ENCODE measurements at regions not wholly inside any gene's neighbourhood (a gene's known extent, or its start where the extent isn't known, plus 50 kb on each side); places are given as distances from the start of the nearest gene placed in this dataset.

DNA sequence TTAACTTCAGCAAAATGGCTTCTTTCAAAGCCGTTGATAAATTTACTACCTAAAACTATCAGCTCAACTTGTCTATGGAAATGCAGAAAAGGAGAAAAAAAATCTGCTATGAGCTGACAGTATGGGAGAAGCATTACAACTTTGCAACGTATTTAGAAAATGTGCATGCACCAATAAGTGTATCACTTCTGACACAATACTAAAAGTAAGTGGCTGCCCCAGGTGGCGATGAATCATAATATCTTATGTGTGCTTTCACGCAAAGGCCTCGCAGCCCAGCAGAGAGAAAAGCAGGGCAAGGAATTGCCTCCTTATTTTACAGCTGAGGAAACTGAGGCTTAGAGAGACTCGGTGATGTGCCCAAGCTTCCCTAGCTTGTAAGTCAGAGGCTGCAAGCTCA lies 101.8 kb downstream of the SALL1 start:
- POLR2A ChIA-PET, result no interaction called here
- no peak for ATAC-seq
- peaks cover 10% of the 10 kb centered on the region; the same call in 1 of the 2 replicates for H3K9me3 Mint-ChIP-seq
- CTCF ChIA-PET, result interaction anchor here (0.6 to 4.5 kb wide), 13 partner anchors 9 to 1653 kb away, joined by 3 to 23 read pairs (median 4); partner anchors contain the start of gene CYLD
- no peak overlapping the region for H3K27ac Mint-ChIP-seq
- H3K27me3 Mint-ChIP-seq (ENCODE audit: low read depth), result no peaks in the 10 kb centered on the region
- H3K4me1 Mint-ChIP-seq, result peaks cover 9% of the 10 kb centered on the region; the same call in 1 of the 2 replicates
- no peak for DNase-seq (ENCODE audit: low spot score)
- TF ChIP-seq ZNF263 (CRISPR knock-in tag; IDR thresholded peaks at IDR 0.05; ENCODE audit: low read depth), result no peak
- no peak for TF ChIP-seq ESRRA (CRISPR knock-in tag; IDR thresholded peaks at IDR 0.05; ENCODE audit: borderline replicate concordance)
- TF ChIP-seq, protein P1, sequence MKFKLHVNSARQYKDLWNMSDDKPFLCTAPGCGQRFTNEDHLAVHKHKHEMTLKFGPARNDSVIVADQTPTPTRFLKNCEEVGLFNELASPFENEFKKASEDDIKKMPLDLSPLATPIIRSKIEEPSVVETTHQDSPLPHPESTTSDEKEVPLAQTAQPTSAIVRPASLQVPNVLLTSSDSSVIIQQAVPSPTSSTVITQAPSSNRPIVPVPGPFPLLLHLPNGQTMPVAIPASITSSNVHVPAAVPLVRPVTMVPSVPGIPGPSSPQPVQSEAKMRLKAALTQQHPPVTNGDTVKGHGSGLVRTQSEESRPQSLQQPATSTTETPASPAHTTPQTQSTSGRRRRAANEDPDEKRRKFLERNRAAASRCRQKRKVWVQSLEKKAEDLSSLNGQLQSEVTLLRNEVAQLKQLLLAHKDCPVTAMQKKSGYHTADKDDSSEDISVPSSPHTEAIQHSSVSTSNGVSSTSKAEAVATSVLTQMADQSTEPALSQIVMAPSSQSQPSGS (CRISPR knock-in tag; IDR thresholded peaks at IDR 0.05; ENCODE audit: borderline replicate concordance, low read depth), result no peak
- TF ChIP-seq, protein P2, sequence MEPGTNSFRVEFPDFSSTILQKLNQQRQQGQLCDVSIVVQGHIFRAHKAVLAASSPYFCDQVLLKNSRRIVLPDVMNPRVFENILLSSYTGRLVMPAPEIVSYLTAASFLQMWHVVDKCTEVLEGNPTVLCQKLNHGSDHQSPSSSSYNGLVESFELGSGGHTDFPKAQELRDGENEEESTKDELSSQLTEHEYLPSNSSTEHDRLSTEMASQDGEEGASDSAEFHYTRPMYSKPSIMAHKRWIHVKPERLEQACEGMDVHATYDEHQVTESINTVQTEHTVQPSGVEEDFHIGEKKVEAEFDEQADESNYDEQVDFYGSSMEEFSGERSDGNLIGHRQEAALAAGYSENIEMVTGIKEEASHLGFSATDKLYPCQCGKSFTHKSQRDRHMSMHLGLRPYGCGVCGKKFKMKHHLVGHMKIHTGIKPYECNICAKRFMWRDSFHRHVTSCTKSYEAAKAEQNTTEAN (CRISPR knock-in tag; IDR thresholded peaks at IDR 0.05), result no peak
- TF ChIP-seq OVOL2 (CRISPR knock-in tag; IDR thresholded peaks at IDR 0.05; ENCODE audit: borderline replicate concordance), result no peak
- TF ChIP-seq, protein P3, sequence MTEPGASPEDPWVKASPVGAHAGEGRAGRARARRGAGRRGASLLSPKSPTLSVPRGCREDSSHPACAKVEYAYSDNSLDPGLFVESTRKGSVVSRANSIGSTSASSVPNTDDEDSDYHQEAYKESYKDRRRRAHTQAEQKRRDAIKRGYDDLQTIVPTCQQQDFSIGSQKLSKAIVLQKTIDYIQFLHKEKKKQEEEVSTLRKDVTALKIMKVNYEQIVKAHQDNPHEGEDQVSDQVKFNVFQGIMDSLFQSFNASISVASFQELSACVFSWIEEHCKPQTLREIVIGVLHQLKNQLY (CRISPR knock-in tag; IDR thresholded peaks at IDR 0.05), result no peak
- no peak for TF ChIP-seq FOXK1 (CRISPR knock-in tag; IDR thresholded peaks at IDR 0.05)
- TF ChIP-seq TEAD4 (CRISPR knock-in tag; IDR thresholded peaks at IDR 0.05), result no peak
- TF ChIP-seq, protein P4, sequence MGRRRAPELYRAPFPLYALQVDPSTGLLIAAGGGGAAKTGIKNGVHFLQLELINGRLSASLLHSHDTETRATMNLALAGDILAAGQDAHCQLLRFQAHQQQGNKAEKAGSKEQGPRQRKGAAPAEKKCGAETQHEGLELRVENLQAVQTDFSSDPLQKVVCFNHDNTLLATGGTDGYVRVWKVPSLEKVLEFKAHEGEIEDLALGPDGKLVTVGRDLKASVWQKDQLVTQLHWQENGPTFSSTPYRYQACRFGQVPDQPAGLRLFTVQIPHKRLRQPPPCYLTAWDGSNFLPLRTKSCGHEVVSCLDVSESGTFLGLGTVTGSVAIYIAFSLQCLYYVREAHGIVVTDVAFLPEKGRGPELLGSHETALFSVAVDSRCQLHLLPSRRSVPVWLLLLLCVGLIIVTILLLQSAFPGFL (CRISPR knock-in tag; IDR thresholded peaks at IDR 0.05; ENCODE audit: borderline replicate concordance), result no peak
- TF ChIP-seq ZNF416 (CRISPR knock-in tag; IDR thresholded peaks at IDR 0.05), result no peak
- TF ChIP-seq, protein P5, sequence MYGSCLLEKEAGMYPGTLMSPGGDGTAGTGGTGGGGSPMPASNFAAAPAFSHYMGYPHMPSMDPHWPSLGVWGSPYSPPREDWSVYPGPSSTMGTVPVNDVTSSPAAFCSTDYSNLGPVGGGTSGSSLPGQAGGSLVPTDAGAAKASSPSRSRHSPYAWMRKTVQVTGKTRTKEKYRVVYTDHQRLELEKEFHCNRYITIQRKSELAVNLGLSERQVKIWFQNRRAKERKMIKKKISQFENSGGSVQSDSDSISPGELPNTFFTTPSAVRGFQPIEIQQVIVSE (CRISPR knock-in tag; IDR thresholded peaks at IDR 0.05; ENCODE audit: borderline replicate concordance), result no peak
- TF ChIP-seq SOX15 (CRISPR knock-in tag; IDR thresholded peaks at IDR 0.05), result no peak
- TF ChIP-seq, protein P6, sequence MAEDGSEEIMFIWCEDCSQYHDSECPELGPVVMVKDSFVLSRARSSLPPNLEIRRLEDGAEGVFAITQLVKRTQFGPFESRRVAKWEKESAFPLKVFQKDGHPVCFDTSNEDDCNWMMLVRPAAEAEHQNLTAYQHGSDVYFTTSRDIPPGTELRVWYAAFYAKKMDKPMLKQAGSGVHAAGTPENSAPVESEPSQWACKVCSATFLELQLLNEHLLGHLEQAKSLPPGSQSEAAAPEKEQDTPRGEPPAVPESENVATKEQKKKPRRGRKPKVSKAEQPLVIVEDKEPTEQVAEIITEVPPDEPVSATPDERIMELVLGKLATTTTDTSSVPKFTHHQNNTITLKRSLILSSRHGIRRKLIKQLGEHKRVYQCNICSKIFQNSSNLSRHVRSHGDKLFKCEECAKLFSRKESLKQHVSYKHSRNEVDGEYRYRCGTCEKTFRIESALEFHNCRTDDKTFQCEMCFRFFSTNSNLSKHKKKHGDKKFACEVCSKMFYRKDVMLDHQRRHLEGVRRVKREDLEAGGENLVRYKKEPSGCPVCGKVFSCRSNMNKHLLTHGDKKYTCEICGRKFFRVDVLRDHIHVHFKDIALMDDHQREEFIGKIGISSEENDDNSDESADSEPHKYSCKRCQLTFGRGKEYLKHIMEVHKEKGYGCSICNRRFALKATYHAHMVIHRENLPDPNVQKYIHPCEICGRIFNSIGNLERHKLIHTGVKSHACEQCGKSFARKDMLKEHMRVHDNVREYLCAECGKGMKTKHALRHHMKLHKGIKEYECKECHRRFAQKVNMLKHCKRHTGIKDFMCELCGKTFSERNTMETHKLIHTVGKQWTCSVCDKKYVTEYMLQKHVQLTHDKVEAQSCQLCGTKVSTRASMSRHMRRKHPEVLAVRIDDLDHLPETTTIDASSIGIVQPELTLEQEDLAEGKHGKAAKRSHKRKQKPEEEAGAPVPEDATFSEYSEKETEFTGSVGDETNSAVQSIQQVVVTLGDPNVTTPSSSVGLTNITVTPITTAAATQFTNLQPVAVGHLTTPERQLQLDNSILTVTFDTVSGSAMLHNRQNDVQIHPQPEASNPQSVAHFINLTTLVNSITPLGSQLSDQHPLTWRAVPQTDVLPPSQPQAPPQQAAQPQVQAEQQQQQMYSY (CRISPR knock-in tag; IDR thresholded peaks at IDR 0.05), result no peak
- no peaks in the 10 kb centered on the region for H3K36me3 Mint-ChIP-seq
- H3K4me3 Mint-ChIP-seq, result no peak overlapping the region

DNA sequence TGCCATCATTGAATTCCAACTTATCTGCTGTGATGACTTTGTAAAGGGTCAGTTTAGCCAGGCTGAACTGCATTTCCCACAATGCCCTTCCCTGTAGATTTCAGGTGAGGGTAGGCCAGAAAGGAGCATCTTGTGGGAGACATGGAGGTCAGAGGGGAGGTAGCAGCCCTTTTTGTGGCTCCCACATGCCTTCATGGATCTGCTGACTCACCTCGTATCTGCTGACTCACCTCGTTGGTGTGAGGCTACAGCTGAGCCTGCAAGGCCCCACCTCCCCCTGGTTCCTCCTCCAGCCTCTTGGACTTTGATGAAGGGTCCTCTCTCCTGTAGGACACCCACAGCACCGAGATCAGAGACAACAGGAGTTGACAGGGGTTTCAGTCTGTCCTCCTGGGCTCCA lies 102.5 kb downstream of the SALL1 start:
- Mint-ChIP-seq H3K4me1 (peaks cover 9% of the 10 kb centered on the region; the same call in 1 of the 2 replicates), H3K27me3 (ENCODE audit: low read depth) (no peaks in the 10 kb centered on the region)

More for the DNA sequence above, 102.5 kb downstream of the SALL1 start:
- TF ChIP-seq ZNF317 (CRISPR knock-in tag; IDR thresholded peaks at IDR 0.05; ENCODE audit: borderline replicate concordance, low read depth), result 0 out of 2 replicates have a peak, but pooled peaks have one; percentile 8
- TF ChIP-seq MYBL2 (CRISPR knock-in tag; IDR thresholded peaks at IDR 0.05), result no peak
- TF ChIP-seq MXD4 (CRISPR knock-in tag; IDR thresholded peaks at IDR 0.05; ENCODE audit: borderline replicate concordance), result no peak
- TF ChIP-seq, protein P7, sequence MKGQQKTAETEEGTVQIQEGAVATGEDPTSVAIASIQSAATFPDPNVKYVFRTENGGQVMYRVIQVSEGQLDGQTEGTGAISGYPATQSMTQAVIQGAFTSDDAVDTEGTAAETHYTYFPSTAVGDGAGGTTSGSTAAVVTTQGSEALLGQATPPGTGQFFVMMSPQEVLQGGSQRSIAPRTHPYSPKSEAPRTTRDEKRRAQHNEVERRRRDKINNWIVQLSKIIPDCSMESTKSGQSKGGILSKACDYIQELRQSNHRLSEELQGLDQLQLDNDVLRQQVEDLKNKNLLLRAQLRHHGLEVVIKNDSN (CRISPR knock-in tag; IDR thresholded peaks at IDR 0.05), result no peak
- TF ChIP-seq, protein P8, sequence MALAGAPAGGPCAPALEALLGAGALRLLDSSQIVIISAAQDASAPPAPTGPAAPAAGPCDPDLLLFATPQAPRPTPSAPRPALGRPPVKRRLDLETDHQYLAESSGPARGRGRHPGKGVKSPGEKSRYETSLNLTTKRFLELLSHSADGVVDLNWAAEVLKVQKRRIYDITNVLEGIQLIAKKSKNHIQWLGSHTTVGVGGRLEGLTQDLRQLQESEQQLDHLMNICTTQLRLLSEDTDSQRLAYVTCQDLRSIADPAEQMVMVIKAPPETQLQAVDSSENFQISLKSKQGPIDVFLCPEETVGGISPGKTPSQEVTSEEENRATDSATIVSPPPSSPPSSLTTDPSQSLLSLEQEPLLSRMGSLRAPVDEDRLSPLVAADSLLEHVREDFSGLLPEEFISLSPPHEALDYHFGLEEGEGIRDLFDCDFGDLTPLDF (CRISPR knock-in tag; IDR thresholded peaks at IDR 0.05), result no peak
- DNase-seq (ENCODE audit: low spot score), result no peak
- Mint-ChIP-seq H3K27ac (no peak overlapping the region), H3K9me3 (0 out of 2 replicates have a peak, but pooled peaks cover 7% of the 10 kb centered on the region), H3K36me3 (no peaks in the 10 kb centered on the region), H3K4me3 (no peak overlapping the region)
- no peak for ATAC-seq
- CTCF ChIA-PET, result interaction anchor here (0.5 to 4.5 kb wide), 6 partner anchors 14 to 1654 kb away, joined by 3 to 23 read pairs (median 4); partner anchors contain the start of gene CYLD
- POLR2A ChIA-PET, result no interaction called here

Measured in WTC11 (cell line).